ENCODE measurements at regions not wholly inside any gene's neighbourhood (a gene's known extent, or its start where the extent isn't known, plus 50 kb on each side); places are given as distances from the start of the nearest gene placed in this dataset.

DNA sequence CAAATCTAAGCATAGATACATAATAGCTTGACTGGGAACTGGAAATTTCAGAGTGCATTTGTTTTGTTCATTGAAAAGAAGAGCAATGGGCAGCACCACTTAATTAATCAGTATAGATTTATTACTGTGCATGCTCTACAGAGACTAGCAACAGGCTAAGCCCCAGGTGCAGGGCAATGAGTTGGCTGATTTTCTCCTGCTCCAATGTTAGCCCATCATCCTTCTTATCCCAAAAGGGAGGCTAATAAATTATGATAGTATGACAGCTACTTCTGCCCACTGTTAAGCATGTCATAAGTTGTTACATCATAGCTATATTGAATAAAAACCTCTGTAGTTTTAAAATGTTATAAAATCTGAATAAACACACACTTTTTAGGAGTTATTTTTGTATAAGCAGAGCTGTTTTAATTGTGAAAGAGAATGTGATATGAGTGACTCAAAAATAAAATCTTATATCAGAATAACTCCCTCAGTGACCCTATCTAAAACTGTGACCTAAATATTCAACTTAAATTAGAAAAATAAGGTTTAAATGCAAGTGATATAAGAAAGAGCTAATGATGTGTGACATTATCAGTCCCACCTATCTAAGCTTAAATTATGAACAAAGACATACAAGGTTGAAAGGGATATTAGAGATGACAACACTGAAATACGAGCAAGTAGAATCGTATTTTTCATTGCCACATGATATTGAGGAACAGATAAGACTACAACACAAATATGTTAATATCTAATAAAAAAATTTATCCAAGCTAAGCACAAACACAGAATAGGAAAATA is 967.3 kb upstream of the ADGRB3 start:
- no peaks in the 10 kb centered on the region for H3K36me3 ChIP-seq (ENCODE audit: insufficient read depth, low read length)

DNA sequence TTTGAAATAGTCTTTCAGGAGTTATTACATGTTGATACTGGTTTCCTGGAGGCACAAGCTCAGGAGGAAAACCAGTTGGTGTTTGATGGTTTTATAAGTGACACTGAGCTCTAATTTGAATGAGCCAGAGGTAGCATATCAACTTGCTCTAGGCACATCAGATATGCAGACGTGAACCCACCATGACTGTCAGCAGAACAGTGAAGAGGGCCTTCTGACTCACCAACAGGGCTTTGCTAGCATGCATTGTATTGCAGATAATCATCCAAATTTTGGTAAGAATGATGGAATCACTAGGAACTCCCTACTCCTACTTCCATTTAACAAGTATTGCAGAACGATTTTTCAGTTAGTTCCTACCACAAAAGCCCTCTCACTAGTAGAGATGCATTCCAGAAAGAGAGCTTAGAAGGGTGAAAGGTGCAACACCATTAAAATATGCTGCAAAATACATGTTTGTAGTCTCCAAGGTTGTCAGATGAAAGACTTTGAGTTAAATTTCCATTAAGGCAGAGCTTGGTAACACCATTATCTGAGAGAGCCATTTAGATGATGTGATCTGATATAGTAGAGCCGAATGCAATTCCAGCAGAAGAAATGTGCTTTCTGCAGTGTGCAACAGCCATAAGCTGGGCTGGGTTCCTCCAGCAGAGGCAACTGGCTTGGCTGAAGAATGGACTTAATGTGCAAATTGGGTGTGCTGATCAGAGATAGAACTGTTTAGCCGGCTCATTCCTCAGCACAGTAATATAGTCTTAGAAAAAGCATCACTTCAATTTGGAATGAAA is 968.7 kb upstream of the ADGRB3 start:
- Histone ChIP-seq H3K36me3 (ENCODE audit: insufficient read depth, low read length) (no peaks in the 10 kb centered on the region), H3K27me3 (ENCODE audit: insufficient read depth, low read length) (no peaks in the 10 kb centered on the region), H3K4me1 (ENCODE audit: insufficient read depth, low read length) (no peaks in the 10 kb centered on the region), H2AFZ (ENCODE audit: low read depth, low read length) (no peak overlapping the region), H3K9me3 (ENCODE audit: low read length) (no peaks in the 10 kb centered on the region), H3K4me3 (ENCODE audit: low read length) (no peak overlapping the region)

More for the DNA sequence above, 967.3 kb upstream of the ADGRB3 start:
- no peaks in the 10 kb centered on the region for H3K9me3 ChIP-seq (ENCODE audit: low read length)
- H2AFZ ChIP-seq (ENCODE audit: low read depth, low read length): no peak overlapping the region
- H3K4me1 ChIP-seq (ENCODE audit: insufficient read depth, low read length): no peaks in the 10 kb centered on the region
- H3K4me3 ChIP-seq (ENCODE audit: low read length): no peak overlapping the region
- H3K27me3 ChIP-seq (ENCODE audit: insufficient read depth, low read length): no peaks in the 10 kb centered on the region

DNA sequence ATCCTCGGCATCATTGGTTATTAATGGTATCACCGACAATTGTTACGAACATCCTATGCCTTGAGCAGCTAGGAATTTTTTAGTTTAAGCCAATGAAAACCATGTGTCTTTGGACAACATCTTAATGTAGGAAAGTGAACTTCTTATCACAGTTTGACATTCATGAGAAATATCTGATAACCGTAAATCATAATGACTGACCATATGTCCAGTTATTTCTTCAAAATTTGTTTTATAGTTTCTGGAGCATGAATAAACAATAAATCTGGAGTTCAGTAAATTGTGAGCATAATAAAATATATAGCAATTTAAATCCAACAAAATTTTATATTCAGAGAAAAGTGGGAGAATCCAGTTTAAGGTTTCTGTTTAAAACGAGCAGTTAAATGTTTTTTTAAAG is 970.1 kb upstream of the ADGRB3 start:
- H3K36me3 ChIP-seq (ENCODE audit: insufficient read depth, low read length): no peaks in the 10 kb centered on the region
- H3K27me3 ChIP-seq (ENCODE audit: insufficient read depth, low read length): no peaks in the 10 kb centered on the region
- H3K4me1 ChIP-seq (ENCODE audit: insufficient read depth, low read length): no peaks in the 10 kb centered on the region
- H2AFZ ChIP-seq (ENCODE audit: low read depth, low read length): no peak overlapping the region
- H3K4me3 ChIP-seq (ENCODE audit: low read length): no peak overlapping the region
- H3K9me3 ChIP-seq (ENCODE audit: low read length): no peaks in the 10 kb centered on the region

DNA sequence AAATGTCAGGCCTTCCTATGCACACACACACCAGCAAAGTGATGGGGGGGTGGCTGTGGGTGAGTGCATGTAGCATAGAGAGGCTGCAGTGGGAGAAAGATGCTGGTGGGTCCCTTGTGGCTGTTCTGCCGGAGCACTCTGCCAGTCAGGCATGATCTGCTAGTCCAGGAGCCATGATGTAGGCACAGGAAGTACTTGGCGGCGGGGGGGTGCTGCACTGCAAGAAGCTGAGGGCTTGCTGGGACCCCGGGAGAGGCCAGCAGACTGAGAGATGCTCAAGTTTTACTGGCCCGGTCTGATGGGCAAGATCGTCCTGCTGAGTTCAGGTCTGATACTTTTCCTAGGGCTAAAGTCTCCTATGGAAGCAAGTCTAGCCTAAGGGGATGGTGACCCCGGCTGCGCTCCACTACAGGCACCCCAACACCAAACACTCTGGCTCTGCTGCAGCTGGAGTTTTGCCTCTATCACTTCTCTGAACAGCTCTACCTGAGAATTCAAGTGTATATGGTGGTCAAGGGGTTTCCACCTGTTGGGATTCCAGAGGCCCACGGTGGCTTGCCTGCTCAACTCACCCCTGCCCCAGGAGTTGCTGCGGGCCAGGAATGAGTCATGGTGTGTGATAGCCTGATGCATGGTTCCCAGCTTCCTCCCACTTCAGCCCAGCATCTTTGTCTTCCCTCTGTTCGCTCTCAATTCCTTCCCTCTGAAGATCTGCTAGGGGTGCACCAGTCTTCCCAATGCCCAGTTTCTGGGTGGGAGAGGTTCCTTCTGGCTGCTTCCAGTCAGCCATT is 971.8 kb upstream of the ADGRB3 start:
- H2AFZ ChIP-seq (ENCODE audit: low read depth, low read length): no peak overlapping the region
- no peaks in the 10 kb centered on the region for H3K9me3 ChIP-seq (ENCODE audit: low read length)
- H3K4me3 ChIP-seq (ENCODE audit: low read length): no peak overlapping the region
- H3K36me3 ChIP-seq (ENCODE audit: insufficient read depth, low read length): no peaks in the 10 kb centered on the region
- H3K27me3 ChIP-seq (ENCODE audit: insufficient read depth, low read length): no peaks in the 10 kb centered on the region
- no peaks in the 10 kb centered on the region for H3K4me1 ChIP-seq (ENCODE audit: insufficient read depth, low read length)

DNA sequence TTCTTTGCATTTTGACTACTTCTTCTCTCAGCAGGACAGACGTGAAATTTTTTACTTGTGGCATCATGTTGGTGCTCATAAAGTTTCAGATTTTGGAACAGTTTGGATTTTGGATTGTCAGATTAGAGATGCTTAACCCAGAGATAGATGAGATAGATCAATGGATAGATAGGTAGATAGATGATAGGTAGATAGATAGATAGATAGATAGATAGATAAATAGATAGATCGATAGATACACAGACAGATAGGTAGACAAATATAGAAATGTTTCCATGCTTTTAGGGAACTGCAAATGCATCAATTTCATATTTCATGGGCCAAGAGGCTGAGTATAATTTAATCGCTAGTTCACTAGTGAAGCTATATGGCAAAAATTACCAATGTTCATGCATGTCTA is 981.5 kb upstream of the ADGRB3 start:
- H2AFZ ChIP-seq (ENCODE audit: low read depth, low read length): no peak overlapping the region
- H3K27me3 ChIP-seq (ENCODE audit: insufficient read depth, low read length): no peaks in the 10 kb centered on the region
- no peaks in the 10 kb centered on the region for H3K36me3 ChIP-seq (ENCODE audit: insufficient read depth, low read length)
- no peaks in the 10 kb centered on the region for H3K4me1 ChIP-seq (ENCODE audit: insufficient read depth, low read length)
- no peaks in the 10 kb centered on the region for H3K9me3 ChIP-seq (ENCODE audit: low read length)
- H3K4me3 ChIP-seq (ENCODE audit: low read length): no peak overlapping the region

DNA sequence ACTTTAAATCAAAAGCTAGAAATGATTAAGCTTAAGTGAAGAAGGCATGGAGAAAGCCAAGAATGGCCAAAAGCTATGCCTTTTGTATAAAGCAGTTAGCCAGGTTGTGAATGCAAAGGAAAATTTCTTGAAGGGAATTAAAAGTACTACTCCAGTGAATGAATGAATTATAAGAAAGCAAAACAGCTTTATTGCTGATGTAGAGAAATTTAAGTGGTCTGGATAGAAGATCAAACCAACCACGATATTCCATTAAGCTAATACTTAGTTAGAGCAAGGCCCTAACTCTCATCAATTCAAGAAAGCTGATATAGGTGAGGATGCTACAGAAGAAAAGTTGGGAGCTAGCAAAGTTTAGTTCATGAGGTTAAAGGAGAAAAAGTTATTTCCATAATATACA is 988.5 kb upstream of the ADGRB3 start:
- no peak overlapping the region for H2AFZ ChIP-seq (ENCODE audit: low read depth, low read length)
- H3K9me3 ChIP-seq (ENCODE audit: low read length): no peaks in the 10 kb centered on the region
- no peaks in the 10 kb centered on the region for H3K4me1 ChIP-seq (ENCODE audit: insufficient read depth, low read length)
- no peaks in the 10 kb centered on the region for H3K27me3 ChIP-seq (ENCODE audit: insufficient read depth, low read length)
- no peaks in the 10 kb centered on the region for H3K36me3 ChIP-seq (ENCODE audit: insufficient read depth, low read length)
- H3K4me3 ChIP-seq (ENCODE audit: low read length): no peak overlapping the region

DNA sequence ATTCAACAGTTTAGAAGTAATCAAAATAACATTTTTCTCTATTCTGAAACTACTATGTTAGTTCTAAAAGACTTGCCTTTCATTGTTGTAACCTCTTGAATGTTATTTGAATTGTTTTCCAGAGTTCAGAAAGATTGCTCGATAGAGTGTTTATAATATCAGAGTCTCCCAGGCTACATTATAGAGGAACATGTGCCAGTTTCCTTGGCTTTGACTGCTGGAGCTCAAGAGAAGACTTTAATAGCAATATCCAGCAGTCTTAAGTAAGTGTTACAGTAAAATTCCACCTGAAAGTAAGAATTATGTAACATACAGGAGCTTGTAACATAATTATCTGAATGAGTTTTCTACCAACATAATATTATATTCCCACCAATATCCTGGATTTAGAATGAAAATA is 991.8 kb upstream of the ADGRB3 start:
- H3K4me3 ChIP-seq (ENCODE audit: low read length): no peak overlapping the region
- no peaks in the 10 kb centered on the region for H3K9me3 ChIP-seq (ENCODE audit: low read length)
- no peaks in the 10 kb centered on the region for H3K36me3 ChIP-seq (ENCODE audit: insufficient read depth, low read length)
- no peaks in the 10 kb centered on the region for H3K27me3 ChIP-seq (ENCODE audit: insufficient read depth, low read length)
- H2AFZ ChIP-seq (ENCODE audit: low read depth, low read length): no peak overlapping the region
- H3K4me1 ChIP-seq (ENCODE audit: insufficient read depth, low read length): no peaks in the 10 kb centered on the region

DNA sequence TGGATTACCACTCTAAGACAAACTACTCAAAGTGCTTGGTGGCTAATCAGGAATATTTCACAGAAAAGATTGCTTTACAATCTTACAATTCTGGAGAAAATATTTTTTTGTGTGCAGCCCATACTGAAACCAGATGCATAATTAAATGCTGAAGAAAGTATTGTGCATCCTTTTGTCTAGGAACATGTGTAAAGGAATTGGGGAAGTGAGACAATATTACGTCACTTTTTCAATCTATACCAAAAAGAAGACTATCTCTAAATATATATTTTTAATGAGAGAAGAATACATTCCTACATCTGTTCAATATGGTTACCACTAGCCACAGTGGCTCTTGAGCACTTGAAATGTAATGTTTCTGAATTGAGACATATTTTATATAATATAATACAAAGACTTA is 992.5 kb upstream of the ADGRB3 start:
- no peak overlapping the region for H2AFZ ChIP-seq (ENCODE audit: low read depth, low read length)
- no peaks in the 10 kb centered on the region for H3K36me3 ChIP-seq (ENCODE audit: insufficient read depth, low read length)
- no peaks in the 10 kb centered on the region for H3K4me1 ChIP-seq (ENCODE audit: insufficient read depth, low read length)
- H3K27me3 ChIP-seq (ENCODE audit: insufficient read depth, low read length): no peaks in the 10 kb centered on the region
- no peaks in the 10 kb centered on the region for H3K9me3 ChIP-seq (ENCODE audit: low read length)
- H3K4me3 ChIP-seq (ENCODE audit: low read length): no peak overlapping the region

GRCh38 chr6:67640484-67640883 is 994.6 kb upstream of the ADGRB3 start:
- H3K4me3 ChIP-seq (ENCODE audit: low read length): no peak overlapping the region
- no peaks in the 10 kb centered on the region for H3K36me3 ChIP-seq (ENCODE audit: insufficient read depth, low read length)
- H3K4me1 ChIP-seq (ENCODE audit: insufficient read depth, low read length): no peaks in the 10 kb centered on the region
- no peaks in the 10 kb centered on the region for H3K9me3 ChIP-seq (ENCODE audit: low read length)
- H3K27me3 ChIP-seq (ENCODE audit: insufficient read depth, low read length): no peaks in the 10 kb centered on the region
- H2AFZ ChIP-seq (ENCODE audit: low read depth, low read length): no peak overlapping the region

DNA sequence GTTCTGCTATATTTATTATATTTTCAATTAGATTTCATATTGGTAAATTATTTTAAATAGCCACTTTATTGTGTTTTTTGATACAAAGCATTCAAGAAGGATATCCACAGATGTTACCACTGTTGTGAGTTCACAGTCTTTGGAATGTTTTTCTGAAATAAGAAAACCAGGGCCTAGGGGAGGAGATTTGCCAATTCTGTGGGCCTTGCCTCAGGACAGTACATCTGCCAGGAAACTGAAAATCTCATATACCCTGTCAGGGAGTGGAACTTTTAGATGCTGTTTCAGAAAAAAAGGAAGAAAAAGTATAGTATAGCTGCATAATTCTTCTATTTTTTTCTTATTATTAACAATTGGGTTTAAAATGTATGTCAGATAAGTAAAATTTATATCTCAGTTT is 995.9 kb upstream of the ADGRB3 start:
- Histone ChIP-seq H3K36me3 (ENCODE audit: insufficient read depth, low read length) (no peaks in the 10 kb centered on the region), H3K9me3 (ENCODE audit: low read length) (no peaks in the 10 kb centered on the region), H2AFZ (ENCODE audit: low read depth, low read length) (no peak overlapping the region), H3K27me3 (ENCODE audit: insufficient read depth, low read length) (no peaks in the 10 kb centered on the region), H3K4me1 (ENCODE audit: insufficient read depth, low read length) (no peaks in the 10 kb centered on the region), H3K4me3 (ENCODE audit: low read length) (no peak overlapping the region)

- H3K9me3 ChIP-seq (ENCODE audit: low read length): no peaks in the 10 kb centered on the region
- no peaks in the 10 kb centered on the region for H3K27me3 ChIP-seq (ENCODE audit: insufficient read depth, low read length)
- H2AFZ ChIP-seq (ENCODE audit: low read depth, low read length): no peak overlapping the region
- H3K36me3 ChIP-seq (ENCODE audit: insufficient read depth, low read length): no peaks in the 10 kb centered on the region
- H3K4me3 ChIP-seq (ENCODE audit: low read length): no peak overlapping the region
- H3K4me1 ChIP-seq (ENCODE audit: insufficient read depth, low read length): peaks cover 3% of the 10 kb centered on the region
Measured at GRCh38 chr6:67634199-67634598, 1000.9 kb upstream of the ADGRB3 start.

DNA sequence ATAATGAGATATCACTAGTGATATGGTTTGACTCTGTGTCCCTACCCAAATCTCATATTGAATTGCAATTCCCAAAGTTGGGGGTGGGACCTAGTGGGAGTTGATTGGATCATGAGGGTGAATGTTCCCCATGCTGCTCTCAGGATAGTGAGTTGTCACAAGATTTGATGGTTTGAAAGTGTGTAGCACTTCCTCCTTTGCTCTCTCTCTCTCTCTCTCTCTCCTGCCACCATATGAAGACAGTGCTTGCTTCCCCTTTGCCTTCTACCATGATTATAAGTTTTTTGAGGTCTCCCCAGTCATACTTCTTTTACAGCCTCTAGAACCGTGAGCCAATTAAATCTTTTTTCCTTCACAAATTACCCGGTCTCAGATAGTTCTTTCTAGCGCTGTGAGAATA is 1002.0 kb upstream of the ADGRB3 start:
- H2AFZ ChIP-seq (ENCODE audit: low read depth, low read length): no peak overlapping the region

GRCh38 chr6:67630146-67630545 is 1004.9 kb upstream of the ADGRB3 start:
- Histone ChIP-seq H3K36me3 (ENCODE audit: insufficient read depth, low read length) (no peaks in the 10 kb centered on the region), H3K9me3 (ENCODE audit: low read length) (no peaks in the 10 kb centered on the region), H3K4me3 (ENCODE audit: low read length) (no peak overlapping the region), H3K4me1 (ENCODE audit: insufficient read depth, low read length) (peaks cover 3% of the 10 kb centered on the region), H2AFZ (ENCODE audit: low read depth, low read length) (no peak overlapping the region), H3K27me3 (ENCODE audit: insufficient read depth, low read length) (no peaks in the 10 kb centered on the region)

More for the DNA sequence above, 1002.0 kb upstream of the ADGRB3 start:
- Histone ChIP-seq H3K9me3 (ENCODE audit: low read length) (no peaks in the 10 kb centered on the region), H3K36me3 (ENCODE audit: insufficient read depth, low read length) (no peaks in the 10 kb centered on the region), H3K27me3 (ENCODE audit: insufficient read depth, low read length) (no peaks in the 10 kb centered on the region), H3K4me3 (ENCODE audit: low read length) (no peak overlapping the region), H3K4me1 (ENCODE audit: insufficient read depth, low read length) (peaks cover 3% of the 10 kb centered on the region)
